K562 (cell line): ENCODE measurements at regions not wholly inside any gene's neighbourhood (a gene's known extent, or its start where the extent isn't known, plus 50 kb on each side); places are given as distances from the start of the nearest gene placed in this dataset.

ENCODE experiments used
- ATAC-seq: fragments of 200-7000 bp; cut with Tn5 transposase; 3 replicates; pipeline ENCODE4 v1.9.1; 2020; ENCODE audit warnings: moderate library complexity
- BruUV-seq: library from RNA; stranded (reverse); fragments of 400-500 nt; replicated peaks from 2 replicates; lab custom pipeline; 2021; lab: Mats Ljungman, UMichigan
- CTCF ChIA-PET: fragments of 300-600 bp; formaldehyde crosslinking; extraction: SDS; loops from one replicate; lab custom pipeline; 2021; ENCODE audit warnings: low intra/inter-chr PET ratio; lab: Yijun Ruan, JAX
- POLR2A ChIA-PET: fragments of 300-600, 350-650 bp; sonication (Branson Sonifier 250); formaldehyde crosslinking; extraction: SDS; loops from one replicate; lab custom pipeline; 2021; ENCODE audit warnings: antibody characterized with exemption, inconsistent platforms; lab: Yijun Ruan, JAX
- DNase-seq, 4 experiments: peaks; one replicate each; pipeline versions ENCODE4 v3.0.0 to v3.0.0-alpha.2; 2011 to 2018; ENCODE audit warnings: low spot score in 3 of 4, mixed read lengths in 3 of 4; ENCODE audit errors: extremely low read depth in 1 of 4
- FAIRE-seq: peaks from 2 replicates; lab custom pipeline; 2011; peaks lifted over from hg19 to GRCh38; lab: Jason Lieb, UNC
- H2AFZ ChIP-seq: 2 replicates; pipeline ENCODE4 v1.6.0; 2011; ENCODE audit warnings: low read depth, low read length, control low read depth, inconsistent platforms
- H3K27ac ChIP-seq: fragments of 200-600 bp; 3 replicates; pipeline ENCODE4 v1.8.0; 2011; ENCODE audit warnings: low read depth, mild to moderate bottlenecking, control low read depth, inconsistent platforms, low read length, moderate library complexity, mixed read lengths; ENCODE audit errors: extremely low read depth
- H3K27me3 ChIP-seq, 2 experiments: fragments of 300-600 bp in 1 of 2; 2 replicates in 1 of 2; 3 replicates in 1 of 2; pipeline versions ENCODE4 v1.6.0 to v1.8.0; 2011; ENCODE audit warnings: inconsistent platforms in 2 of 2, low read length in 2 of 2, mild to moderate bottlenecking in 1 of 2, mixed read lengths in 1 of 2, moderate library complexity in 1 of 2; ENCODE audit not compliant: control insufficient read depth in 2 of 2, insufficient read depth in 2 of 2
- H3K36me3 ChIP-seq: fragments of 300-600 bp; 3 replicates; pipeline ENCODE4 v1.8.0; 2011; ENCODE audit warnings: mild to moderate bottlenecking, low read length, inconsistent platforms; ENCODE audit not compliant: control insufficient read depth, insufficient read depth
- H3K4me1 ChIP-seq, 2 experiments: fragments of 200-600 bp in 1 of 2; replicated peaks in 1 of 2; 2 replicates in 1 of 2; 3 replicates in 1 of 2; pipeline versions ENCODE4 v1.5.1 to v1.8.0; 2011; ENCODE audit warnings: inconsistent platforms in 2 of 2, low read length in 2 of 2, mild to moderate bottlenecking in 1 of 2, mixed read lengths in 1 of 2, moderate library complexity in 1 of 2; ENCODE audit not compliant: control insufficient read depth in 2 of 2, insufficient read depth in 2 of 2
- H3K4me2 ChIP-seq: 2 replicates; pipeline ENCODE4 v1.6.1; 2011; ENCODE audit warnings: low read length, control low read depth, inconsistent platforms, mixed read lengths; ENCODE audit not compliant: insufficient read depth
- H3K4me3 ChIP-seq: fragments of 200-600 bp; sonication (generic), shearing (Covaris generic); 2 replicates; pipeline ENCODE4 v1.5.1; 2016; ENCODE audit warnings: control low read depth, inconsistent platforms
- H3K79me2 ChIP-seq: fragments of 200-600 bp; 3 replicates; pipeline ENCODE4 v1.8.0; 2011; ENCODE audit warnings: low read length, inconsistent platforms; ENCODE audit not compliant: control insufficient read depth, insufficient read depth
- H3K9ac ChIP-seq, 2 experiments: 2 replicates each; pipeline versions ENCODE4 v1.6.0 to v1.6.1; 2011; ENCODE audit warnings: low read depth in 2 of 2, low read length in 2 of 2, control low read depth in 1 of 2, inconsistent platforms in 1 of 2, mild to moderate bottlenecking in 1 of 2, mixed read lengths in 1 of 2; ENCODE audit not compliant: insufficient read depth in 1 of 2
- H3K9me1 ChIP-seq: one replicate; pipeline ENCODE4 v1.6.0; 2011; ENCODE audit warnings: inconsistent platforms, mild to moderate bottlenecking, low read length, moderate library complexity; ENCODE audit not compliant: control insufficient read depth, insufficient read depth
- H3K9me3 ChIP-seq: replicated peaks from 2 replicates; pipeline ENCODE4 v1.5.1; 2011; ENCODE audit warnings: low read depth, low read length, inconsistent platforms; ENCODE audit not compliant: control insufficient read depth, insufficient read depth
- H4K20me1 ChIP-seq: replicated peaks from 2 replicates; pipeline ENCODE4 v1.6.1; 2011; ENCODE audit warnings: low read length, inconsistent platforms, mixed read lengths; ENCODE audit not compliant: control insufficient read depth, insufficient read depth
- SMARCA4 ChIP-seq: fragments of 450-650 bp; IDR thresholded peaks from 2 replicates; pipeline ENCODE4 v1.6.1; 2016
- ZNF146 ChIP-seq: IDR thresholded peaks from one replicate; pipeline ENCODE4 v1.6.1; 2018; ENCODE audit warnings: missing compliant biosample characterization; ENCODE audit not compliant: unreplicated experiment
- WGBS: fragments of 100-300 bp; shearing (Covaris generic); methylation state at CpG from one replicate; pipeline ENCODE4 v1.1.6; 2016; ENCODE audit warnings: low coverage, mixed read lengths; ENCODE audit not compliant: insufficient coverage; ENCODE audit errors: missing lambda C conversion rate; 5-methylcytosine and 5-hydroxymethylcytosine counted together
- in situ Hi-C: fragments of 300-500 bp; cut with MboI; formaldehyde crosslinking; loops from 4 replicates; pipeline ENCODE4 v1.15.0; 2018; ENCODE audit warnings: inconsistent platforms, mixed read lengths
- intact Hi-C: fragments of 100-400 bp; cut with micrococcal nuclease; formaldehyde crosslinking; loops from 2 replicates; pipeline ENCODE4 v1.14.2; 2022
- TF ChIP-seq, protein P1 (sequence below): fragments of 450-650 bp; IDR thresholded peaks from 2 replicates; pipeline ENCODE4 v1.6.1; 2016; ENCODE audit warnings: mild to moderate bottlenecking, moderate library complexity

DNA sequence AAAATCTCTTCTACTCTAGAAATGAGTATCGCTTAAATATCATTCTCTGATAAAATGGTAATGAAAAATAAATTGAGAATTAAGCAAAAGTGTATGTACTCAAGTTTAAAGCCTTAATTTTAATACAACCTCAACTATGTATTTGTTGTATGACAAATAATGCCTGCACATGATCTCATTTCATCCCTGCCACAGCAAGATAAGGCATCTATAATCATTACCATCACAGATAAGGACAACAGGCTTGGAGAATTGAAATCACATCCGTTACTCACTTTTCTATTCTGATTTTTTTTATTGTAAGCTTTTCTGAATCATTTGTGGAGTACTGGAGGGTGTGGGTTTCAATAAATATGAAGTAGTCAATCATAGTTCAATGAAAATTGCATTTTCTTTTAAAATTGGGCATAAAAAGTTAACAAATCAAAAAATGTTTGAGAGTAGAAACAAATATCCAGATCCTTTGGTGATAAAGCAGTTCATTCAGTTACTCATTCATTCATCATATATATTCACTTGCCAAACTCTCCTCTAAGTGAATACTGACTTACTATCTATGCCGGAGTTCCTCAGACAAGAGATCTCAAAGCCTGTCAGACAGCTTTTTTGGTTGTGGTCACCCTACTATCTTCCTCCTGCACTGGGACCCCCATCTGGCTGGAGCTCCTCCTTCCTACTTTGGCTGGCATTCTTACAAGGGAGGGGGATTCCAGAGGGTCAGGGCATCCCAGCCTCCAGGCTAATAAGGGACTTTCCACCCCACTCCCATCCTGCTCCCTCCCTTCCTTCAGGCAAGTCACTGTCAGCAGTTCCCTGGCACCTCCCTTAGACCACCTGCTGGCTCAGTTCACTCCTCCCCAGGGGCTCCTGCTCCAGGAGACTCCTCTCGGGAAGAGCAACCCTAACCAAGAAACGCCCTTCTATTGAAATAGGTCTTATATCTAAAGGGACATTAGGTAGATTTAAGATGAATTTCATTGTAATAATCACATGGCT, 118.6 kb downstream of the OGFRL1 start:
- intact Hi-C loops (no loop called here), in situ Hi-C loops (no loop called here)
- H3K9ac ChIP-seq, result no peak overlapping the region
- no peak overlapping the region for H3K4me3 ChIP-seq
- H2AFZ ChIP-seq, result no peak overlapping the region
- no peak overlapping the region for H3K4me2 ChIP-seq
- H3K36me3 ChIP-seq, result no peaks in the 10 kb centered on the region
- no peaks in the 10 kb centered on the region for H3K27me3 ChIP-seq
- 0% methylated on average over 5 of the region's 5 CpGs for WGBS
- DNase-seq (no peak), FAIRE-seq (no peak), ATAC-seq (no peak)
- H3K9me1 ChIP-seq, result no peaks in the 10 kb centered on the region
- ChIA-PET CTCF (no interaction called here), POLR2A (no interaction called here)
- BruUV-seq, result no TSS peak
- no peaks in the 10 kb centered on the region for H4K20me1 ChIP-seq
- H3K9me3 ChIP-seq, result no peaks in the 10 kb centered on the region
- H3K4me1 ChIP-seq, result no peaks in the 10 kb centered on the region
- TF ChIP-seq, protein P1, sequence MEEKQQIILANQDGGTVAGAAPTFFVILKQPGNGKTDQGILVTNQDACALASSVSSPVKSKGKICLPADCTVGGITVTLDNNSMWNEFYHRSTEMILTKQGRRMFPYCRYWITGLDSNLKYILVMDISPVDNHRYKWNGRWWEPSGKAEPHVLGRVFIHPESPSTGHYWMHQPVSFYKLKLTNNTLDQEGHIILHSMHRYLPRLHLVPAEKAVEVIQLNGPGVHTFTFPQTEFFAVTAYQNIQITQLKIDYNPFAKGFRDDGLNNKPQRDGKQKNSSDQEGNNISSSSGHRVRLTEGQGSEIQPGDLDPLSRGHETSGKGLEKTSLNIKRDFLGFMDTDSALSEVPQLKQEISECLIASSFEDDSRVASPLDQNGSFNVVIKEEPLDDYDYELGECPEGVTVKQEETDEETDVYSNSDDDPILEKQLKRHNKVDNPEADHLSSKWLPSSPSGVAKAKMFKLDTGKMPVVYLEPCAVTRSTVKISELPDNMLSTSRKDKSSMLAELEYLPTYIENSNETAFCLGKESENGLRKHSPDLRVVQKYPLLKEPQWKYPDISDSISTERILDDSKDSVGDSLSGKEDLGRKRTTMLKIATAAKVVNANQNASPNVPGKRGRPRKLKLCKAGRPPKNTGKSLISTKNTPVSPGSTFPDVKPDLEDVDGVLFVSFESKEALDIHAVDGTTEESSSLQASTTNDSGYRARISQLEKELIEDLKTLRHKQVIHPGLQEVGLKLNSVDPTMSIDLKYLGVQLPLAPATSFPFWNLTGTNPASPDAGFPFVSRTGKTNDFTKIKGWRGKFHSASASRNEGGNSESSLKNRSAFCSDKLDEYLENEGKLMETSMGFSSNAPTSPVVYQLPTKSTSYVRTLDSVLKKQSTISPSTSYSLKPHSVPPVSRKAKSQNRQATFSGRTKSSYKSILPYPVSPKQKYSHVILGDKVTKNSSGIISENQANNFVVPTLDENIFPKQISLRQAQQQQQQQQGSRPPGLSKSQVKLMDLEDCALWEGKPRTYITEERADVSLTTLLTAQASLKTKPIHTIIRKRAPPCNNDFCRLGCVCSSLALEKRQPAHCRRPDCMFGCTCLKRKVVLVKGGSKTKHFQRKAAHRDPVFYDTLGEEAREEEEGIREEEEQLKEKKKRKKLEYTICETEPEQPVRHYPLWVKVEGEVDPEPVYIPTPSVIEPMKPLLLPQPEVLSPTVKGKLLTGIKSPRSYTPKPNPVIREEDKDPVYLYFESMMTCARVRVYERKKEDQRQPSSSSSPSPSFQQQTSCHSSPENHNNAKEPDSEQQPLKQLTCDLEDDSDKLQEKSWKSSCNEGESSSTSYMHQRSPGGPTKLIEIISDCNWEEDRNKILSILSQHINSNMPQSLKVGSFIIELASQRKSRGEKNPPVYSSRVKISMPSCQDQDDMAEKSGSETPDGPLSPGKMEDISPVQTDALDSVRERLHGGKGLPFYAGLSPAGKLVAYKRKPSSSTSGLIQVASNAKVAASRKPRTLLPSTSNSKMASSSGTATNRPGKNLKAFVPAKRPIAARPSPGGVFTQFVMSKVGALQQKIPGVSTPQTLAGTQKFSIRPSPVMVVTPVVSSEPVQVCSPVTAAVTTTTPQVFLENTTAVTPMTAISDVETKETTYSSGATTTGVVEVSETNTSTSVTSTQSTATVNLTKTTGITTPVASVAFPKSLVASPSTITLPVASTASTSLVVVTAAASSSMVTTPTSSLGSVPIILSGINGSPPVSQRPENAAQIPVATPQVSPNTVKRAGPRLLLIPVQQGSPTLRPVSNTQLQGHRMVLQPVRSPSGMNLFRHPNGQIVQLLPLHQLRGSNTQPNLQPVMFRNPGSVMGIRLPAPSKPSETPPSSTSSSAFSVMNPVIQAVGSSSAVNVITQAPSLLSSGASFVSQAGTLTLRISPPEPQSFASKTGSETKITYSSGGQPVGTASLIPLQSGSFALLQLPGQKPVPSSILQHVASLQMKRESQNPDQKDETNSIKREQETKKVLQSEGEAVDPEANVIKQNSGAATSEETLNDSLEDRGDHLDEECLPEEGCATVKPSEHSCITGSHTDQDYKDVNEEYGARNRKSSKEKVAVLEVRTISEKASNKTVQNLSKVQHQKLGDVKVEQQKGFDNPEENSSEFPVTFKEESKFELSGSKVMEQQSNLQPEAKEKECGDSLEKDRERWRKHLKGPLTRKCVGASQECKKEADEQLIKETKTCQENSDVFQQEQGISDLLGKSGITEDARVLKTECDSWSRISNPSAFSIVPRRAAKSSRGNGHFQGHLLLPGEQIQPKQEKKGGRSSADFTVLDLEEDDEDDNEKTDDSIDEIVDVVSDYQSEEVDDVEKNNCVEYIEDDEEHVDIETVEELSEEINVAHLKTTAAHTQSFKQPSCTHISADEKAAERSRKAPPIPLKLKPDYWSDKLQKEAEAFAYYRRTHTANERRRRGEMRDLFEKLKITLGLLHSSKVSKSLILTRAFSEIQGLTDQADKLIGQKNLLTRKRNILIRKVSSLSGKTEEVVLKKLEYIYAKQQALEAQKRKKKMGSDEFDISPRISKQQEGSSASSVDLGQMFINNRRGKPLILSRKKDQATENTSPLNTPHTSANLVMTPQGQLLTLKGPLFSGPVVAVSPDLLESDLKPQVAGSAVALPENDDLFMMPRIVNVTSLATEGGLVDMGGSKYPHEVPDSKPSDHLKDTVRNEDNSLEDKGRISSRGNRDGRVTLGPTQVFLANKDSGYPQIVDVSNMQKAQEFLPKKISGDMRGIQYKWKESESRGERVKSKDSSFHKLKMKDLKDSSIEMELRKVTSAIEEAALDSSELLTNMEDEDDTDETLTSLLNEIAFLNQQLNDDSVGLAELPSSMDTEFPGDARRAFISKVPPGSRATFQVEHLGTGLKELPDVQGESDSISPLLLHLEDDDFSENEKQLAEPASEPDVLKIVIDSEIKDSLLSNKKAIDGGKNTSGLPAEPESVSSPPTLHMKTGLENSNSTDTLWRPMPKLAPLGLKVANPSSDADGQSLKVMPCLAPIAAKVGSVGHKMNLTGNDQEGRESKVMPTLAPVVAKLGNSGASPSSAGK, result no peak
- TF ChIP-seq ZNF146 (CRISPR knock-in tag) (no peak), SMARCA4 (no peak)
- H3K79me2 ChIP-seq, result no peaks in the 10 kb centered on the region
- H3K27ac ChIP-seq, result no peak overlapping the region
